Activated CD4-positive, alpha-beta T cell treated with anti-CD3 and anti-CD28 coated beads for 48 hours (primary cell): ENCODE measurements at regions not wholly inside any gene's neighbourhood (a gene's known extent, or its start where the extent isn't known, plus 50 kb on each side); places are given as distances from the start of the nearest gene placed in this dataset.

Experiments used
- DNase-seq: peaks from one replicate; pipeline ENCODE4 v3.0.0-alpha.2; 2020

- DNase-seq = no peak
These were observed 256.2 kb downstream of the MAN2A1 start for GRCh38 chr5:109945723-109946480.

GRCh38 chr5:109946610-109947009 is 256.9 kb downstream of the MAN2A1 start:
- DNase-seq = no peak

- DNase-seq = no peak
These were observed 257.9 kb downstream of the MAN2A1 start for GRCh38 chr5:109947667-109948066.

- no peak for DNase-seq
These were observed 260.9 kb downstream of the MAN2A1 start for GRCh38 chr5:109950634-109951033.

- no peak for DNase-seq
These were observed 261.6 kb downstream of the MAN2A1 start for GRCh38 chr5:109951348-109951747.

GRCh38 chr5:109951758-109952157 is 262.0 kb downstream of the MAN2A1 start:
- DNase-seq = no peak

- DNase-seq = no peak
These were observed 264.0 kb downstream of the MAN2A1 start for GRCh38 chr5:109953761-109954160.

GRCh38 chr5:109956884-109957283 is 267.2 kb downstream of the MAN2A1 start:
- no peak for DNase-seq

GRCh38 chr5:109958082-109958481 is 268.4 kb downstream of the MAN2A1 start:
- no peak for DNase-seq

GRCh38 chr5:109959652-109960051 is 269.9 kb downstream of the MAN2A1 start:
- DNase-seq = no peak

GRCh38 chr5:109961751-109962150 is 272.0 kb downstream of the MAN2A1 start:
- no peak for DNase-seq

GRCh38 chr5:109962882-109963603 is 273.3 kb downstream of the MAN2A1 start:
- no peak for DNase-seq

- DNase-seq = no peak
These were observed 274.4 kb downstream of the MAN2A1 start for GRCh38 chr5:109964136-109964535.

GRCh38 chr5:109965634-109966033 is 275.9 kb downstream of the MAN2A1 start:
- DNase-seq = no peak

- DNase-seq = no peak
These were observed 282.2 kb downstream of the MAN2A1 start for GRCh38 chr5:109971968-109972367.

- no peak for DNase-seq
These were observed 292.3 kb downstream of the MAN2A1 start for GRCh38 chr5:109981979-109982378.

GRCh38 chr5:109982966-109983534 is 293.3 kb downstream of the MAN2A1 start:
- no peak for DNase-seq

GRCh38 chr5:109986726-109987125 is 297.0 kb downstream of the MAN2A1 start:
- DNase-seq = no peak

- no peak for DNase-seq
These were observed 297.6 kb downstream of the MAN2A1 start for GRCh38 chr5:109987355-109987754.

GRCh38 chr5:109987970-109988369 is 298.2 kb downstream of the MAN2A1 start:
- no peak for DNase-seq

GRCh38 chr5:109989161-109989560 is 299.4 kb downstream of the MAN2A1 start:
- DNase-seq = no peak

- no peak for DNase-seq
These were observed 300.4 kb downstream of the MAN2A1 start for GRCh38 chr5:109989994-109990722.

GRCh38 chr5:109990723-109991359 is 301.1 kb downstream of the MAN2A1 start:
- DNase-seq = no peak
